Endothelial cell of umbilical vein (primary cell): ENCODE measurements at regions not wholly inside any gene's neighbourhood (a gene's known extent, or its start where the extent isn't known, plus 50 kb on each side); places are given as distances from the start of the nearest gene placed in this dataset.

Experiments used
- EZH2 ChIP-seq: IDR thresholded peaks from 2 replicates; pipeline ENCODE4 v1.6.1; 2012; ENCODE audit warnings: borderline replicate concordance, low read depth, mild to moderate bottlenecking, moderate library complexity, low read length, inconsistent platforms; ENCODE audit not compliant: severe bottlenecking
- JUN ChIP-seq: IDR thresholded peaks from 2 replicates; pipeline ENCODE4 v1.6.1; 2011; ENCODE audit warnings: borderline replicate concordance, low read depth; ENCODE audit not compliant: insufficient read length, insufficient read depth
- MYC ChIP-seq: IDR thresholded peaks from one replicate; pipeline ENCODE4 v1.6.1; 2011; ENCODE audit warnings: mild to moderate bottlenecking, low read depth, low read length
- POLR2AphosphoS5 ChIP-seq: IDR thresholded peaks from 2 replicates; pipeline ENCODE4 v1.6.1; 2012; ENCODE audit warnings: low read depth, mild to moderate bottlenecking, control low read depth, low read length, moderate library complexity; ENCODE audit not compliant: insufficient read depth
- TF ChIP-seq, protein P1 (sequence below), 2 donors: IDR thresholded peaks; 1 replicate in 1 of 2; 2 replicates in 1 of 2; pipeline ENCODE4 v1.5.1; 2011; ENCODE audit warnings: low read length in 2 of 2, mild to moderate bottlenecking in 2 of 2, moderate library complexity in 2 of 2, control low read depth in 1 of 2, inconsistent platforms in 1 of 2, low read depth in 1 of 2; ENCODE audit not compliant: insufficient read depth in 1 of 2; ENCODE audit errors: extremely low read depth in 1 of 2
- TF ChIP-seq, protein P2 (sequence below): IDR thresholded peaks from 2 replicates; pipeline ENCODE4 v1.6.1; 2011; ENCODE audit not compliant: insufficient read depth, insufficient read length

GRCh38 chr1:29498126-29499103 is 262.1 kb downstream of the PTPRU start:
- TF ChIP-seq MYC = no peak
- TF ChIP-seq JUN = no peak
- TF ChIP-seq, protein P1, sequence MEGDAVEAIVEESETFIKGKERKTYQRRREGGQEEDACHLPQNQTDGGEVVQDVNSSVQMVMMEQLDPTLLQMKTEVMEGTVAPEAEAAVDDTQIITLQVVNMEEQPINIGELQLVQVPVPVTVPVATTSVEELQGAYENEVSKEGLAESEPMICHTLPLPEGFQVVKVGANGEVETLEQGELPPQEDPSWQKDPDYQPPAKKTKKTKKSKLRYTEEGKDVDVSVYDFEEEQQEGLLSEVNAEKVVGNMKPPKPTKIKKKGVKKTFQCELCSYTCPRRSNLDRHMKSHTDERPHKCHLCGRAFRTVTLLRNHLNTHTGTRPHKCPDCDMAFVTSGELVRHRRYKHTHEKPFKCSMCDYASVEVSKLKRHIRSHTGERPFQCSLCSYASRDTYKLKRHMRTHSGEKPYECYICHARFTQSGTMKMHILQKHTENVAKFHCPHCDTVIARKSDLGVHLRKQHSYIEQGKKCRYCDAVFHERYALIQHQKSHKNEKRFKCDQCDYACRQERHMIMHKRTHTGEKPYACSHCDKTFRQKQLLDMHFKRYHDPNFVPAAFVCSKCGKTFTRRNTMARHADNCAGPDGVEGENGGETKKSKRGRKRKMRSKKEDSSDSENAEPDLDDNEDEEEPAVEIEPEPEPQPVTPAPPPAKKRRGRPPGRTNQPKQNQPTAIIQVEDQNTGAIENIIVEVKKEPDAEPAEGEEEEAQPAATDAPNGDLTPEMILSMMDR (IDR thresholded peaks at IDR 0.05; ENCODE audit: extremely low read depth in 1 of 2, insufficient read depth in 1 of 2, low read depth in 1 of 2, low read length in 2 of 2) = no peak
- TF ChIP-seq, protein P2, sequence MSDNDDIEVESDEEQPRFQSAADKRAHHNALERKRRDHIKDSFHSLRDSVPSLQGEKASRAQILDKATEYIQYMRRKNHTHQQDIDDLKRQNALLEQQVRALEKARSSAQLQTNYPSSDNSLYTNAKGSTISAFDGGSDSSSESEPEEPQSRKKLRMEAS = no peak
- TF ChIP-seq EZH2 = no peak
- no peak for TF ChIP-seq POLR2AphosphoS5
